IPS DF 4.7 (cell line): ENCODE measurements at regions not wholly inside any gene's neighbourhood (a gene's known extent, or its start where the extent isn't known, plus 50 kb on each side); places are given as distances from the start of the nearest gene placed in this dataset.
"Not testable (repeated sequence)": the region's sequence is repeated elsewhere in the genome, so short reads cannot be mapped to it uniquely, and the experiment has no call there.

Experiments used
- DNase-seq: peaks from one replicate; pipeline ENCODE4 v3.0.0-alpha.2; 2013; ENCODE audit warnings: low spot score; ENCODE audit errors: extremely low read depth

DNA sequence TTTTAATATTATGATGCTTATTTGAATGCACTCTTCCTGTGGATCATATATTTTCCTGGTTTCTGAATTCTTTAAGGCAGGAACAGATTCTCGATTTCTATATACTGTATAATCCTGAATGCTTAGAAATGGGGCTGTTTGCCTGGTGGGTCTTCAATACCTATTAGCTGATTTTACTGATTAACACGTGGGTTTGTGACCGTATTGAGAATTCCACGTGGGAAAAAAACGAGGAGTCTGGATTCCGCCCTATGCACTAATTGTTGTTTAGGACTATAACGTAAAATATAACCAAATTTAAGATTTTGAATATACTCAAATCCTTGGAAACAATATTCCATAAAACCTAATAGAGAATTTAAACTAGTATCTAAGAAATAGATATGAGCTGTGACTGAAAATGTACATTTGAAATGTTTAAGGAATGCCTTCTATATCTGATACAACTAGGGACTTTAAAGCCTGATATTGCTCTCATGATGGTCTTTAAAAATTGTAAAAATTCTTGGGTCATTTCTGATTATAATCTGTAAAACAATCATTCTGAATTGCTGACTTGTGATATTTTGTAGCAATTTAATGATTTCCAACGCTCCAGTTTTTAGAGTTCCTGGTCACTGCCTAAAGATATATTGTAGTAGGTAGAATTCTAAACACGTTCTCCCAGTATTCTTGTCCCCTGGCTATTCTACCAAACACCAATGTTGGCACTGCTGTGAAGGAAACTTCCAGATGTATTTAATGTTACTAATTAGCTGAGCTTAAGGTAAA, 93.6 kb upstream of the NOX3 start:
- DNase-seq: no peak

DNA sequence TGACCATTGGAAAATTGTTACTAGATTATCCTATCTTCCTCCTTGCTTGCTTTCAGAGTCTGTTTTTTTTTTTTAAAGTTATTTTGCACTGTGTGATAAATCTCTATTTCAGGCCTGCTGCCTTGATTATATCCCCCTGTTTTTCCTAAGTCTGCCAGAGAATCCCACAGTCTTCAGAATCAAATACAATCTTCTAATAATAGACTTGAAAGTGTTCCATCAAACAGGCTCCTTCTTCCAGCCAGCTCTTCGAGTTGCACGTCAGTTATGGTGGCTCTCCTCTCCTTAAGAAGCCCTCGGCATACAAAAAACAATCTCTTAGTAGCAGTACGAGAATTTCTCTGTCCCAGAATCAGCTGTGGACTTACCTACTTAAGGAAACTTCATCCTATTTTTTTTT, 92.9 kb upstream of the NOX3 start:
- DNase-seq: no peak

GRCh38 chr6:155544677-155545076, 89.0 kb upstream of the NOX3 start:
- no peak for DNase-seq

DNA sequence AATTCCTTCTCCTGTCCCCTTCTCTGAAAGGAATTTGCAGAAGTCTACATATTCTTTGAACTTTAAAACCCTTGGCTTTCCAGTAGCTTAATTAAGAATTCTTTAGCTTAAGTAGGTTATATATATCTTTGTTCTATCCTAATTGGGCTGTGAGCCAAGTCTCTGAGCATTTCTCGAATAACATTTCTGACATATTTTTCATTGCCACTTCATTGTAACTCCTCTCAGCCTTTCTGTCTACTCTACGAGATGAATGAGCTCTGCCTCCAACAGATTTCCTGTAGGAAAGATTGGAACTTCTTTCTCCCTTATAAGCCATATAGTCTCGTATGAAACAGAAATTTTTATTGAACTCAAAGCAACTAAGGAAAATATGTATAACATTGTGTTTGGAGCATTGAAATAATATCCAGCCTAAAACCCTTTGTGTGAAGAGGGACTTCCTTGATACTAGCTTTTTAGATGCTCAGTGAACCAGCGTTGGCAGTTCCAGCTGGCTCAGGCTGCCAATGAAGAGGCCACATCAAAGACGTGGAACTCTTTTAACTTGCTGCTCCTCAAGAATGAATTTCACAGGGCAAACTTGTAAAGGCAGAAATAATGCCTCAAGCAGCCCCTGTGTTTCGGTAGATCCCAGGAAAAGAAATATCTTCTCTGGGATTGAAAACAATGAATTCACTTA, 87.7 kb upstream of the NOX3 start:
- DNase-seq: no peak

GRCh38 chr6:155542036-155542435, 86.4 kb upstream of the NOX3 start:
- DNase-seq: no peak

DNA sequence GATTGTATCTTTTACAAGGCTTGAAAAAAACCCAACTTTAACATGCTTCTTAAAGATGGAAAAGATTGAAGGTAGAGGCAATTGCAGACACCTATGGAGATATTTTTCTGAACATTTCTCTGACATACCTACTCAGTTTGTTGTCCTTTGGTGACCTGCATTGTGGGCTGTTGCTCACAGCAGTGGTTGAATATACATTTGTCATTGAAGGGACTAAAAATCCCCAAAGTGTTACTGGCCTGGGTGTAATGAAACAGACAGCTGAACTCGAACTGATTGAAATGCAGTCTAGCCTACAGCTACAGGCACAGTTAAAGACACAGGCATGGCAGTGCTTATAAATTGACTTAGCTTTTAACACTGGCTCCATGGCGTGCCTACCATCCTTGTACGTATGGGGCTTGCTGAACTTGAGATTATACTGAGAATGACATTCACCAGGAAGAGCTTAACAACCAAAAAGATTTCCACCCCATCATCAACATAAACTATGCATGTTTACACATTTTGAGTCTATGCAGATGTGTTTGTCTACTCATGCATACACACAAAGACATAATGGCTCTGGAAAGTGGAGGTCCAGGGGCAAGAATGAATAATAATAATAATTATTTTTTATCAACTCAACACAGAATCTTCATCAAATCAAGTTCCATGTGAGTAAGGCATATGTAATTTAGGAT, 83.2 kb upstream of the NOX3 start:
- no peak for DNase-seq

GRCh38 chr6:155534678-155535077, 79.0 kb upstream of the NOX3 start:
- DNase-seq: no peak

DNA sequence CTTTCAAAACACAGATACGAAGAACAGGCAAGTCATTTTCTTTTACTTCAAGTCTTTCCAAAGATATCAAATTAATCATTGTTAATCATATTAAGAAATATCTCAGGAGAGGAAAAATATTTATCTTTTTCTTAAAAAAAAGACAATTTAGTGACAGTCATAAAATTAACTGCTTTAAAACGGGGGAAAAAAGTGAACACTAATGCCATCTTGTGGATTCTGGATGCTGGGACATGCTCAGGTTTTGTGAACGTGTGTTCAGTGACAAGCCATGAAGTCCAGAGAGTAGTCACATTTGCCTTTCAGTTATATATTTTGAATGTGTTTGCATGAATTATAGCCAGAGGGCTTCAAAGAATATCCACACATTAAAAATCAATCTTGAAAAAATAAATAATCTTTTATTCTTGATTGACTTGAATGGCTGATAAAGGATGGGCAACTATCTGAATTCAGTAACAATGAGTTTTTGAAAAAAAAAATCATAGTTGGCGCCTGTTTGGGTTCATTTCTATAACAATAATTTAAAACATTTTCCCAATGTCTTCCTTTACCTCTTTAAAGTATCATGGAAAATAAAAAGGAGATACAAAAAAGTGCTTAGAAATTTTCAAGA, 74.7 kb upstream of the NOX3 start:
- no peak for DNase-seq

GRCh38 chr6:155529814-155530213, 74.2 kb upstream of the NOX3 start:
- not testable (repeated sequence) for DNase-seq

- no peak for DNase-seq
Measured at GRCh38 chr6:155528982-155529453, 73.4 kb upstream of the NOX3 start.

DNA sequence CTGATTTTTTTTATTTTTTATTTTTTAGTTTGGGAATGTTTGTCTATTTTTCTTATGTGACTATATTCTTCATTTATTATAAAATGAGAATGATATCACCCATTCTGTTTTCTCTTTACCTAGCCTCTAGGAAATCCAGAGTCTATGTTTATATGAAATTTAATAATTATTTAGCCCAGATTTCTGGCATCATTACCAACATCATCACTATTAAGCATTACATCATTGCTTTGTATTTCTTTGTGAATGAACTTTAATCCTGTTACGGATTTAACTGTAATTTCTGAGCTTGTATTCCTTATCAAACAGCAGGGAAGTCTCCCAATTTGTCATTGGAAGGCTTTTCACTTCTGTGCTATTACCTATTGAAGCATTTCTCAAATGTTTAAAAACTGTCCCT, 72.7 kb upstream of the NOX3 start:
- no peak for DNase-seq

GRCh38 chr6:155527443-155527842, 71.8 kb upstream of the NOX3 start:
- DNase-seq: no peak

- peak; percentile 5 for DNase-seq
Measured at GRCh38 chr6:155523821-155524651, 68.4 kb upstream of the NOX3 start.

DNA sequence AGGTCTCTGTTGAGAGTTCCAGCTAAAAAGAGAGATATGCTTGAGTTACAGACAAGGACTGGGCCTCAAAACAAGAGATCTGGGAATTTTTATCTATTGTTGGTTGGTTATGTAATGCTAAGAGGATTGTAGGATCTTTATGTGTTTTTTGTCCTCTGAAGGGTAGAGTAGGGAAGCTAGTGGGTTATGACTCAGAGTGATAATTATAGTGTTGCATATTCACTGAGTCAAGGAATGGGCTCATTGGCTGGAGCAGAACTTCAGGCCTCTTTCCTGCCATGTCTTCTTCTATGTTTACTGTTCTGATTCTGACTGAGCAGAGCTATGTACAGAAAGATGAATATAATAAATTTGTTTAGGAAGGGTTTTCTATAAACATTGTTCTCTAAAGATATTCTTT, 66.1 kb upstream of the NOX3 start:
- no peak for DNase-seq

- DNase-seq: no peak
Measured at GRCh38 chr6:155520078-155520477, 64.4 kb upstream of the NOX3 start.

- DNase-seq: no peak
Measured at GRCh38 chr6:155519176-155519738, 63.6 kb upstream of the NOX3 start.

DNA sequence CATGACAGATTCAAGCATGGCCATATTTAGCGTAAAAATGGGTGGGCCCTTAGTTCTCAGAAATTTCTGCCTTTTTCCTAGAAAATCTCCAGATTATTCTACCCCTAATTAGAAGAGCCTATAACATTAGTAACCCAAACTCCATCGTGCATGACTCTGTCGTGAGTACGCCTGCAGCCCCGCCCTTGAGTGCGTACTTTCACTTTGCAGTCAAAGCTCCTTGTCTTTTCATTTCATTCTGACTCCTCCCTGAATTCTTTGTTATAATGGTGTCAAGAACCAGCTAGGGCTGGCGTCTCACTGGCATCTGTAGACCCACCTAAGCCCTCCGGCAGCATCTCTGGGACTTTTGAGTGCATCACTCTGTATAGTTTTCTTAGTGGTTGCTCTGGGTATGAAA, 61.7 kb upstream of the NOX3 start:
- DNase-seq: no peak

- no peak for DNase-seq
Measured at GRCh38 chr6:155510879-155511278, 55.2 kb upstream of the NOX3 start.

GRCh38 chr6:155509743-155510475, 54.3 kb upstream of the NOX3 start:
- no peak for DNase-seq

- no peak for DNase-seq
Measured at GRCh38 chr6:155505608-155505989, 50.0 kb upstream of the NOX3 start.
